SJSA1 (cell line): ENCODE measurements at regions not wholly inside any gene's neighbourhood (a gene's known extent, or its start where the extent isn't known, plus 50 kb on each side); places are given as distances from the start of the nearest gene placed in this dataset.

Experiments
- DNase-seq, 2 experiments: peaks; one replicate each; pipeline ENCODE4 v3.0.0-alpha.2; 2015 to 2020; ENCODE audit warnings: low spot score in 2 of 2, low read depth in 1 of 2
- H3K27ac ChIP-seq: fragments of 250-450 bp; sonication (Bioruptor Pico); 2 replicates; pipeline ENCODE4 v1.5.1; 2020; ENCODE audit warnings: mild to moderate bottlenecking, moderate library complexity
- H3K27me3 ChIP-seq: fragments of 250-450 bp; sonication (Bioruptor Pico); replicated peaks from 2 replicates; pipeline ENCODE4 v1.5.1; 2020; ENCODE audit warnings: mild to moderate bottlenecking, moderate library complexity
- H3K36me3 ChIP-seq: fragments of 250-450 bp; sonication (Bioruptor Pico); 2 replicates; pipeline ENCODE4 v1.5.1; 2020; ENCODE audit warnings: mild to moderate bottlenecking
- H3K4me1 ChIP-seq: fragments of 250-450 bp; sonication (Bioruptor Pico); replicated peaks from 2 replicates; pipeline ENCODE4 v1.6.1; 2021; ENCODE audit warnings: mild to moderate bottlenecking
- H3K4me3 ChIP-seq: fragments of 250-450 bp; sonication (Bioruptor Pico); 2 replicates; pipeline ENCODE4 v1.5.1; 2020; ENCODE audit warnings: mild to moderate bottlenecking
- H3K9me3 ChIP-seq: fragments of 250-450 bp; sonication (Bioruptor Pico); replicated peaks from 2 replicates; pipeline ENCODE4 v1.5.1; 2020; ENCODE audit warnings: mild to moderate bottlenecking

- no peak for DNase-seq
- Histone ChIP-seq H3K27ac (no peak overlapping the region), H3K27me3 (no peaks in the 10 kb centered on the region), H3K36me3 (no peaks in the 10 kb centered on the region), H3K4me1 (no peaks in the 10 kb centered on the region), H3K4me3 (no peak overlapping the region), H3K9me3 (no peaks in the 10 kb centered on the region)
Measured at GRCh38 chr1:65090406-65090805, 57.6 kb upstream of the AK4 start.

GRCh38 chr1:65092691-65093090 is 55.3 kb upstream of the AK4 start:
- H3K27ac ChIP-seq = no peak overlapping the region
- no peaks in the 10 kb centered on the region for H3K36me3 ChIP-seq
- no peak for DNase-seq
- no peak overlapping the region for H3K4me3 ChIP-seq
- no peaks in the 10 kb centered on the region for H3K27me3 ChIP-seq
- H3K9me3 ChIP-seq = no peaks in the 10 kb centered on the region
- no peaks in the 10 kb centered on the region for H3K4me1 ChIP-seq

GRCh38 chr1:65097076-65097475 is 50.9 kb upstream of the AK4 start:
- no peak overlapping the region for H3K27ac ChIP-seq

More at GRCh38 chr1:65097076-65097475, 50.9 kb upstream of the AK4 start:
- H3K36me3 ChIP-seq = no peaks in the 10 kb centered on the region
- no peaks in the 10 kb centered on the region for H3K4me1 ChIP-seq
- no peak overlapping the region for H3K4me3 ChIP-seq
- no peak for DNase-seq
- H3K9me3 ChIP-seq = no peaks in the 10 kb centered on the region
- H3K27me3 ChIP-seq = no peaks in the 10 kb centered on the region
